ENCODE measurements at regions not wholly inside any gene's neighbourhood (a gene's known extent, or its start where the extent isn't known, plus 50 kb on each side); places are given as distances from the start of the nearest gene placed in this dataset.
"Not testable (repeated sequence)": the region's sequence is repeated elsewhere in the genome, so short reads cannot be mapped to it uniquely, and the experiment has no call there.

- H3K9me3 ChIP-seq (replicated peaks; ENCODE audit: low read length), result no peaks in the 10 kb centered on the region
- H3K4me1 ChIP-seq (ENCODE audit: control insufficient read depth, insufficient read depth, low read length), result no peaks in the 10 kb centered on the region
- no peaks in the 10 kb centered on the region for H3K36me3 ChIP-seq (ENCODE audit: insufficient read depth, low read length)
- H3K27me3 ChIP-seq (ENCODE audit: control insufficient read depth, insufficient read depth, low read length), result peaks cover 3% of the 10 kb centered on the region
- no peak overlapping the region for H3K9ac ChIP-seq (ENCODE audit: low read depth, low read length)
- no peak overlapping the region for H3K4me3 ChIP-seq (ENCODE audit: low read length)
- no peak overlapping the region for H3K4me2 ChIP-seq (ENCODE audit: low read length)
These were observed 283.7 kb upstream of the PROK2 start for GRCh38 chr3:72068621-72069020.

GRCh38 chr3:72067721-72068120, 282.8 kb upstream of the PROK2 start:
- H3K27me3 ChIP-seq (ENCODE audit: control insufficient read depth, insufficient read depth, low read length), result peaks cover 3% of the 10 kb centered on the region
- H3K9me3 ChIP-seq (replicated peaks; ENCODE audit: low read length), result no peaks in the 10 kb centered on the region
- H3K4me2 ChIP-seq (ENCODE audit: low read length), result no peak overlapping the region
- H3K4me3 ChIP-seq (ENCODE audit: low read length), result no peak overlapping the region
- H3K36me3 ChIP-seq (ENCODE audit: insufficient read depth, low read length), result no peaks in the 10 kb centered on the region
- H3K9ac ChIP-seq (ENCODE audit: low read depth, low read length), result no peak overlapping the region
- H3K4me1 ChIP-seq (ENCODE audit: control insufficient read depth, insufficient read depth, low read length), result no peaks in the 10 kb centered on the region

GRCh38 chr3:72065872-72066641, 281.1 kb upstream of the PROK2 start:
- no peak overlapping the region for H3K4me2 ChIP-seq (ENCODE audit: low read length)
- peaks cover 3% of the 10 kb centered on the region for H3K27me3 ChIP-seq (ENCODE audit: control insufficient read depth, insufficient read depth, low read length)
- H3K9ac ChIP-seq (ENCODE audit: low read depth, low read length), result no peak overlapping the region
- H3K9me3 ChIP-seq (replicated peaks; ENCODE audit: low read length), result no peaks in the 10 kb centered on the region
- no peak overlapping the region for H3K4me3 ChIP-seq (ENCODE audit: low read length)
- H3K4me1 ChIP-seq (ENCODE audit: control insufficient read depth, insufficient read depth, low read length), result no peaks in the 10 kb centered on the region
- H3K36me3 ChIP-seq (ENCODE audit: insufficient read depth, low read length), result no peaks in the 10 kb centered on the region

- Histone ChIP-seq H3K9ac (ENCODE audit: low read depth, low read length) (no peak overlapping the region), H3K36me3 (ENCODE audit: insufficient read depth, low read length) (no peaks in the 10 kb centered on the region), H3K4me3 (ENCODE audit: low read length) (no peak overlapping the region), H3K27me3 (ENCODE audit: control insufficient read depth, insufficient read depth, low read length) (peaks cover 5% of the 10 kb centered on the region), H3K4me2 (ENCODE audit: low read length) (no peak overlapping the region), H3K9me3 (replicated peaks; ENCODE audit: low read length) (no peaks in the 10 kb centered on the region), H3K4me1 (ENCODE audit: control insufficient read depth, insufficient read depth, low read length) (no peaks in the 10 kb centered on the region)
These were observed 280.3 kb upstream of the PROK2 start for GRCh38 chr3:72065236-72065635.

- not testable (repeated sequence) for H3K4me2 ChIP-seq (ENCODE audit: low read length); H3K36me3 ChIP-seq (ENCODE audit: insufficient read depth, low read length); H3K9me3 ChIP-seq (replicated peaks; ENCODE audit: low read length); H3K27me3 ChIP-seq (ENCODE audit: control insufficient read depth, insufficient read depth, low read length); H3K4me3 ChIP-seq (ENCODE audit: low read length); H3K4me1 ChIP-seq (ENCODE audit: control insufficient read depth, insufficient read depth, low read length); H3K9ac ChIP-seq (ENCODE audit: low read depth, low read length)
These were observed 279.8 kb upstream of the PROK2 start for GRCh38 chr3:72064727-72065126.

- H3K9ac ChIP-seq (ENCODE audit: low read depth, low read length), result no peak overlapping the region
- no peaks in the 10 kb centered on the region for H3K9me3 ChIP-seq (replicated peaks; ENCODE audit: low read length)
- H3K36me3 ChIP-seq (ENCODE audit: insufficient read depth, low read length), result no peaks in the 10 kb centered on the region
- no peak overlapping the region for H3K4me3 ChIP-seq (ENCODE audit: low read length)
- no peaks in the 10 kb centered on the region for H3K4me1 ChIP-seq (ENCODE audit: control insufficient read depth, insufficient read depth, low read length)
- no peak overlapping the region for H3K4me2 ChIP-seq (ENCODE audit: low read length)
- H3K27me3 ChIP-seq (ENCODE audit: control insufficient read depth, insufficient read depth, low read length), result peaks cover 5% of the 10 kb centered on the region
These were observed 277.1 kb upstream of the PROK2 start for GRCh38 chr3:72062017-72062416.

GRCh38 chr3:72060447-72061034, 275.6 kb upstream of the PROK2 start:
- Histone ChIP-seq H3K4me3 (ENCODE audit: low read length) (no peak overlapping the region), H3K9ac (ENCODE audit: low read depth, low read length) (no peak overlapping the region), H3K36me3 (ENCODE audit: insufficient read depth, low read length) (no peaks in the 10 kb centered on the region), H3K4me1 (ENCODE audit: control insufficient read depth, insufficient read depth, low read length) (no peaks in the 10 kb centered on the region), H3K4me2 (ENCODE audit: low read length) (no peak overlapping the region), H3K27me3 (ENCODE audit: control insufficient read depth, insufficient read depth, low read length) (peaks cover 5% of the 10 kb centered on the region), H3K9me3 (replicated peaks; ENCODE audit: low read length) (no peaks in the 10 kb centered on the region)

GRCh38 chr3:72058493-72059081, 273.6 kb upstream of the PROK2 start:
- H3K4me2 ChIP-seq (ENCODE audit: low read length), result no peak overlapping the region
- H3K4me1 ChIP-seq (ENCODE audit: control insufficient read depth, insufficient read depth, low read length), result no peaks in the 10 kb centered on the region
- H3K27me3 ChIP-seq (ENCODE audit: control insufficient read depth, insufficient read depth, low read length), result peaks cover 2% of the 10 kb centered on the region
- no peak overlapping the region for H3K4me3 ChIP-seq (ENCODE audit: low read length)
- H3K9me3 ChIP-seq (replicated peaks; ENCODE audit: low read length), result no peaks in the 10 kb centered on the region
- H3K36me3 ChIP-seq (ENCODE audit: insufficient read depth, low read length), result no peaks in the 10 kb centered on the region
- H3K9ac ChIP-seq (ENCODE audit: low read depth, low read length), result no peak overlapping the region

GRCh38 chr3:72055436-72055835, 270.5 kb upstream of the PROK2 start:
- H3K4me1 ChIP-seq (ENCODE audit: control insufficient read depth, insufficient read depth, low read length), result no peaks in the 10 kb centered on the region
- H3K4me2 ChIP-seq (ENCODE audit: low read length), result no peak overlapping the region
- no peaks in the 10 kb centered on the region for H3K36me3 ChIP-seq (ENCODE audit: insufficient read depth, low read length)
- H3K4me3 ChIP-seq (ENCODE audit: low read length), result no peak overlapping the region
- no peaks in the 10 kb centered on the region for H3K9me3 ChIP-seq (replicated peaks; ENCODE audit: low read length)
- no peaks in the 10 kb centered on the region for H3K27me3 ChIP-seq (ENCODE audit: control insufficient read depth, insufficient read depth, low read length)
- H3K9ac ChIP-seq (ENCODE audit: low read depth, low read length), result no peak overlapping the region

GRCh38 chr3:72054976-72055375, 270.0 kb upstream of the PROK2 start:
- Histone ChIP-seq H3K9me3 (replicated peaks; ENCODE audit: low read length) (no peaks in the 10 kb centered on the region), H3K4me1 (ENCODE audit: control insufficient read depth, insufficient read depth, low read length) (no peaks in the 10 kb centered on the region), H3K36me3 (ENCODE audit: insufficient read depth, low read length) (no peaks in the 10 kb centered on the region), H3K4me3 (ENCODE audit: low read length) (no peak overlapping the region), H3K27me3 (ENCODE audit: control insufficient read depth, insufficient read depth, low read length) (no peaks in the 10 kb centered on the region), H3K9ac (ENCODE audit: low read depth, low read length) (no peak overlapping the region), H3K4me2 (ENCODE audit: low read length) (no peak overlapping the region)

GRCh38 chr3:72052841-72053409, 268.0 kb upstream of the PROK2 start:
- H3K9ac ChIP-seq (ENCODE audit: low read depth, low read length), result no peak overlapping the region
- H3K4me1 ChIP-seq (ENCODE audit: control insufficient read depth, insufficient read depth, low read length), result no peaks in the 10 kb centered on the region
- no peaks in the 10 kb centered on the region for H3K9me3 ChIP-seq (replicated peaks; ENCODE audit: low read length)
- H3K36me3 ChIP-seq (ENCODE audit: insufficient read depth, low read length), result no peaks in the 10 kb centered on the region
- no peak overlapping the region for H3K4me3 ChIP-seq (ENCODE audit: low read length)
- H3K27me3 ChIP-seq (ENCODE audit: control insufficient read depth, insufficient read depth, low read length), result no peaks in the 10 kb centered on the region
- H3K4me2 ChIP-seq (ENCODE audit: low read length), result no peak overlapping the region
